ENCODE measurements at regions not wholly inside any gene's neighbourhood (a gene's known extent, or its start where the extent isn't known, plus 50 kb on each side); places are given as distances from the start of the nearest gene placed in this dataset.

GRCh38 chr11:95359756-95360155 lies 128.8 kb upstream of the SESN3 start:
- TF ChIP-seq CTCF (IDR thresholded peaks at IDR 0.05; ENCODE audit: control extremely low read depth in 1 of 3, insufficient read depth in 1 of 3, low read depth in 1 of 3, low read length in 3 of 3): no peak
- no peak for TF ChIP-seq USF2 (IDR thresholded peaks at IDR 0.05; ENCODE audit: low read length)
- no peak for TF ChIP-seq POLR2A (IDR thresholded peaks at IDR 0.05; ENCODE audit: control extremely low read depth in 1 of 2, low read depth in 2 of 2, low read length in 2 of 2)
- TF ChIP-seq POLR2AphosphoS5 (IDR thresholded peaks at IDR 0.05; ENCODE audit: low read depth, low read length): no peak
- TF ChIP-seq ATF2 (IDR thresholded peaks at IDR 0.05; ENCODE audit: low read length): no peak
- no peak for TF ChIP-seq RFX5 (IDR thresholded peaks at IDR 0.05; ENCODE audit: borderline replicate concordance, low read depth, low read length)
- no peak for TF ChIP-seq EZH2 (IDR thresholded peaks at IDR 0.05; ENCODE audit: low read depth, low read length, severe bottlenecking)
- TF ChIP-seq BACH1 (IDR thresholded peaks at IDR 0.05; ENCODE audit: low read length): no peak
- TF ChIP-seq EP300 (IDR thresholded peaks at IDR 0.05; ENCODE audit: borderline replicate concordance in 1 of 2, low read depth in 2 of 2, low read length in 2 of 2): no peak
- TF ChIP-seq CREB1 (IDR thresholded peaks at IDR 0.05): no peak
- TF ChIP-seq SIX5 (IDR thresholded peaks at IDR 0.05; ENCODE audit: low read depth, low read length): no peak
